ENCODE measurements at regions not wholly inside any gene's neighbourhood (a gene's known extent, or its start where the extent isn't known, plus 50 kb on each side); places are given as distances from the start of the nearest gene placed in this dataset.

- no peaks in the 10 kb centered on the region for H3K4me1 ChIP-seq (ENCODE audit: control insufficient read depth, insufficient read depth, low read length)
- H3K27me3 ChIP-seq (ENCODE audit: control insufficient read depth in 1 of 2, insufficient read depth in 2 of 2, low read length in 2 of 2) = no peaks in the 10 kb centered on the region
- H3K27ac ChIP-seq (ENCODE audit: low read length) = no peak overlapping the region
- no peaks in the 10 kb centered on the region for H3K9me3 ChIP-seq (ENCODE audit: control insufficient read depth in 2 of 2, low read length in 2 of 2)
- H3K9ac ChIP-seq (ENCODE audit: low read length in 2 of 2) = no peak overlapping the region
- no peaks in the 10 kb centered on the region for H3K36me3 ChIP-seq (ENCODE audit: control insufficient read depth in 2 of 2, insufficient read depth in 2 of 2, low read length in 2 of 2)
- H3K4me3 ChIP-seq (ENCODE audit: low read length in 2 of 2) = no peak overlapping the region
Observed at GRCh38 chr18:55018602-55019001, 59.3 kb upstream of the CCDC68 start.

DNA sequence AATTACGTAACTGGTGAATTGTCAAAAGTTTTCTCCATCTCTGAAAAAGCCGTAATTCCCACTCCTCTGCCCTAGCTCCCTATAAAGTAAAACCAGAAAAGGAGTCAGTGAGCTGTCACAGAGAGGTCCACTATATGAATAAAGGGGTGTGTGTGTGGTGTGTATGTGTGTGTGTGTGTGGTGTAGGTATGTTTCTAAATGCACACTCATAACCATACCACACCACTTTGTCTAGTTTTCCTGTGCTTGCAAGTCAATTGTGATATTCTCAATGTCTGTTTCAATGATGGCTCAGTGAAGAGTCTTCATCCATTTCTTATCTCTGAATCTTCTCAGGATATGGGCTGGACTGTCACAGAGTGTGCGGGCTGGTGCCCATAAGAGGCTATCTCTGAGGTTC, 54.8 kb upstream of the CCDC68 start:
- H3K4me3 ChIP-seq (ENCODE audit: low read length in 2 of 2) = no peak overlapping the region
- no peaks in the 10 kb centered on the region for H3K9me3 ChIP-seq (ENCODE audit: control insufficient read depth in 2 of 2, low read length in 2 of 2)
- no peaks in the 10 kb centered on the region for H3K36me3 ChIP-seq (ENCODE audit: control insufficient read depth in 2 of 2, insufficient read depth in 2 of 2, low read length in 2 of 2)
- H3K27me3 ChIP-seq (ENCODE audit: control insufficient read depth in 1 of 2, insufficient read depth in 2 of 2, low read length in 2 of 2) = no peaks in the 10 kb centered on the region
- no peak overlapping the region for H3K9ac ChIP-seq (ENCODE audit: low read length in 2 of 2)
- no peaks in the 10 kb centered on the region for H3K4me1 ChIP-seq (ENCODE audit: control insufficient read depth, insufficient read depth, low read length)
- no peak overlapping the region for H3K27ac ChIP-seq (ENCODE audit: low read length)

DNA sequence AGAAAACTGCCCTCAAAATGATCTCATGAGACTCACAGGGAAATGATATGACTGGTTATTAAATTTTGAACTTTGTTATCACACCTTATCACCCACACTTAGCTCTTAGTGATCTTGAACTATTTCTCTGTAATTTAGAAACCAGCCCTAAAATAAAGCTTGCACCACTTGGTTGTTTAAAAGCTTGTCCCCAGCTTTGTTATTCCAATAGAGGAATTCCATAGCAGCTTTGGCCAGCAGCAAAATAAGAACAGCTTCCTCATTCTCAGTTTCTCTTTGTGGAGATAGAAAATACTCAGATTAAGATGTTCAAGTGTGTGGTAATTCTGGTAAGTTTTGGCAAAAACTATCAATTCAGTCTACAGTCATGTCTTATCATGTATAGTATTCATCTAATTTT, 54.4 kb upstream of the CCDC68 start:
- no peak overlapping the region for H3K9ac ChIP-seq (ENCODE audit: low read length in 2 of 2)
- H3K9me3 ChIP-seq (ENCODE audit: control insufficient read depth in 2 of 2, low read length in 2 of 2) = no peaks in the 10 kb centered on the region

GRCh38 chr18:55013086-55013485, 53.8 kb upstream of the CCDC68 start:
- no peaks in the 10 kb centered on the region for H3K9me3 ChIP-seq (ENCODE audit: control insufficient read depth in 2 of 2, low read length in 2 of 2)
- H3K27me3 ChIP-seq (ENCODE audit: control insufficient read depth in 1 of 2, insufficient read depth in 2 of 2, low read length in 2 of 2) = no peaks in the 10 kb centered on the region
- no peaks in the 10 kb centered on the region for H3K4me1 ChIP-seq (ENCODE audit: control insufficient read depth, insufficient read depth, low read length)
- no peaks in the 10 kb centered on the region for H3K36me3 ChIP-seq (ENCODE audit: control insufficient read depth in 2 of 2, insufficient read depth in 2 of 2, low read length in 2 of 2)
- no peak overlapping the region for H3K27ac ChIP-seq (ENCODE audit: low read length)
- no peak overlapping the region for H3K4me3 ChIP-seq (ENCODE audit: low read length in 2 of 2)
- H3K9ac ChIP-seq (ENCODE audit: low read length in 2 of 2) = no peak overlapping the region

More for the DNA sequence above, 54.4 kb upstream of the CCDC68 start:
- Histone ChIP-seq H3K4me1 (ENCODE audit: control insufficient read depth, insufficient read depth, low read length) (no peaks in the 10 kb centered on the region), H3K27me3 (ENCODE audit: control insufficient read depth in 1 of 2, insufficient read depth in 2 of 2, low read length in 2 of 2) (no peaks in the 10 kb centered on the region), H3K36me3 (ENCODE audit: control insufficient read depth in 2 of 2, insufficient read depth in 2 of 2, low read length in 2 of 2) (no peaks in the 10 kb centered on the region), H3K27ac (ENCODE audit: low read length) (no peak overlapping the region), H3K4me3 (ENCODE audit: low read length in 2 of 2) (no peak overlapping the region)

DNA sequence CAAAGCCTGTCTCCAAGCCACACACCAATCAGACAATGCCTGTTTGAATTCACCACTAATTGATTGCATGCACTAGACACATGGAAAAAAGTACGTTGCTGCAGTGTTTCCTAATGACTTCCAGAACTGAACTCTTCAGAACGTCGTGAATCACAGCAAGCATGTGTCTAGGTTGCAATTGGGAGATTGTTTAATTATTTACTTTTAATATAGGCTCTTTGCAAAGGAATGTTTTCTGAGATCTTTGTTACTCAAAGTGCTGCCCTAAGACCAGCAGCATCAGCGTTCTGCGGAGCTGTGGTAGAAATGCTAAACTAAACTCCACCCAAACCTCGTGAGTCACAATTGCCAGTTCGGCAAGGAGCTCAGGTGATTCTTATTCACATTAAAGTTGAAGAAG, 52.7 kb upstream of the CCDC68 start:
- no peaks in the 10 kb centered on the region for H3K27me3 ChIP-seq (ENCODE audit: control insufficient read depth in 1 of 2, insufficient read depth in 2 of 2, low read length in 2 of 2)
- no peak overlapping the region for H3K9ac ChIP-seq (ENCODE audit: low read length in 2 of 2)
- H3K4me1 ChIP-seq (ENCODE audit: control insufficient read depth, insufficient read depth, low read length) = no peaks in the 10 kb centered on the region
- H3K36me3 ChIP-seq (ENCODE audit: control insufficient read depth in 2 of 2, insufficient read depth in 2 of 2, low read length in 2 of 2) = no peaks in the 10 kb centered on the region
- H3K9me3 ChIP-seq (ENCODE audit: control insufficient read depth in 2 of 2, low read length in 2 of 2) = no peaks in the 10 kb centered on the region
- H3K27ac ChIP-seq (ENCODE audit: low read length) = no peak overlapping the region
- no peak overlapping the region for H3K4me3 ChIP-seq (ENCODE audit: low read length in 2 of 2)

All from stomach smooth muscle (tissue), 2 donors.